ENCODE measurements at regions not wholly inside any gene's neighbourhood (a gene's known extent, or its start where the extent isn't known, plus 50 kb on each side); places are given as distances from the start of the nearest gene placed in this dataset.
"Not testable (repeated sequence)": the region's sequence is repeated elsewhere in the genome, so short reads cannot be mapped to it uniquely, and the experiment has no call there.

DNA sequence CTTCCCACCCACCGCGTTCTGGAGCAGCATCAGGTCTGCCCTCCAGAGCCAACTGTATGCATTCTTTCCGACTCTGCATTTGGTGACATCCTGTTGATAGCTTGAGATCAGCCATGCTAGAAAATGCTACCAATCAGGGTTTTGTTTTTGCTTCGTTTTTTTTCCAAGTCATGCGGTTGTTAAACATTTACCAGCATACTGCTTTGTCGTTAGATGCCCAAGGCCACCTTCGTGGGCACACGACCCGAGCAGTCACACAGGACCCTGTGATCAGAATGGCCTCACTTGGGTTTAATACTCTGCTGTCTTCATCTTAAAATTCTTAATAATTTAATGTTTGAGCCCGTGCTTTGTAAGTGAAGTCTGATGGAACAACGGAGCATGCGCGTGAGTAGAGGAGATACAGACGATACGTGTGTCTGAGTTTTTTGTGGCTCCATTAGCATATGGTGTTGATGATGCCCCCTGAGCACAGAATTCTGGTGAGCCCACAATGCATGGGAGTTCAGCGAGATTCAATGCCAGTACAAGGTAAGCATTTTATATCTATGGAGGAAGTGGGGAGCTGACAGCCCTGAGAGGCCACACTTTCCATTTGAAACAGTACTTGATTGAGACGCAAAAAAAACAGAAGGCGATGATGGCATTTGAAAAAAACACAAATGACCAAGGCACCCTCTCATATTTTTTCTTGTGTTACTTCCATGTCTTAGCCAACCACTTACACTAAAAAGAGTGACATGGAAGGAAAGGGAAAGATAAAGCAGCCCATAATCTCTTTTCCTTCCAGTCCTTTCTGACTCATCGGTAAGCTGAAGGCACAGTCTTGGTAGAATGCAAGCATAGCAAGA, 323.6 kb downstream of the BCOR start:
- no peak for DNase-seq (ENCODE audit: low read depth in 2 of 2, low spot score in 1 of 2)

GRCh38 chrX:39774774-39775328, 322.9 kb downstream of the BCOR start:
- no peak for DNase-seq (ENCODE audit: low read depth in 2 of 2, low spot score in 1 of 2)

DNA sequence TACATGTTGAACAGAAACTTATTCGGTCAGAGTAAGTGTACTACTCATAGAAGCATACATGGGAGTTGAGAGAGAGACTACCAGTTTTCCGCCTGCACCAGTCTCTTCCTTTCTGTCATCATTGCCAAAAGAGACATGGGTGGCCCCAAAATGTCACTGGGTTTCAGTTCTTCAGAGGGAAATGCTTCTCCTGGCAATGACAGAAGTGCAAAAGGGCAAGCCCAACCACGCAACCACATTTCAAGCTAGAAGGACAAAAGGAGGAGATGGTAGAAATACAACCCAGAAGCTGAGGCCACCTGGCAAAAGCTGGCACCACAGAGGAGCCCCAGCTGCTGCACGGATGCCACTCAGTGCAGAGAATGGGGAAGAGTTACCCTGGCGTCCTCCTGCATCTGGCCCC, 320.1 kb downstream of the BCOR start:
- no peak for DNase-seq (ENCODE audit: low read depth in 2 of 2, low spot score in 1 of 2)

GRCh38 chrX:39779952-39780783, 317.6 kb downstream of the BCOR start:
- no peak for DNase-seq (ENCODE audit: low read depth in 2 of 2, low spot score in 1 of 2)

DNA sequence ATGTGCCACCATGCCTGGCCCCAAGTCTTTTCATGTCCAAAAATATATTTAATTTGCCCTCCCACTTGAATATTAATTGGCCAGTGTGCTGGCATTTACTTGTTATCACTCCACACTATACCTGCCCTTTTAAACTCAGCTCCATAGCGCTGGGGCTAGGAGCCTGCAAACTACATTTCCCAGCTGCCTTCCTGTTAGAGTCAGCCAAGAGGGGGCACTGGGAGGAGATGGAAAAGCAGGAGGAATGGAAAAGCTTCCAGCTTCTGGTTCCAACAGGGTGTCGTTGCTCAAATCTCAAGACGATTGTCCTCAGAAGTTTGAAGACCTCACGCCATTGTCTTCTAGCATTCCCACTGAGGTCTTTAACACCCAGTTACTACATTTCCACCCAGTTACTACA, 315.5 kb downstream of the BCOR start:
- no peak for DNase-seq (ENCODE audit: low read depth in 2 of 2, low spot score in 1 of 2)

DNA sequence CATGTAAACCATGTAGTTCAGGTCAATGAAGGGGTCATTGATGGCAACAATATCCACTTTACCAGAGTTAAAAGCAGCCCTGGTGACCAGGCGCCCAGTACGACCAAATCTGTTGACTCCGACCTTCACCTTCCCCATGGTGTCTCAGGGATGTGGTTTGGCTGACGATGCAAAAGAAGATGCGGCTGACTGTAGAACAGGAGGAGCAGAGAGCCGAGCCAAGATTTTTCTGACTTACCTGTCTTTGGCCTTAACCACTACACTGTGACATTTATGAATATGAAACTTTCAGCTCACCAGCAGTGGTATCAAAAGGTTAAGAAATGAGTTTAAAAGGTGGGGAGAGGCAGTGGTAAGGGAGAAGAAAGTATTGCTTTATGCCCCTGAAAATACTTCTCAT, 309.8 kb downstream of the BCOR start:
- DNase-seq (ENCODE audit: low read depth in 2 of 2, low spot score in 1 of 2), result no peak

DNA sequence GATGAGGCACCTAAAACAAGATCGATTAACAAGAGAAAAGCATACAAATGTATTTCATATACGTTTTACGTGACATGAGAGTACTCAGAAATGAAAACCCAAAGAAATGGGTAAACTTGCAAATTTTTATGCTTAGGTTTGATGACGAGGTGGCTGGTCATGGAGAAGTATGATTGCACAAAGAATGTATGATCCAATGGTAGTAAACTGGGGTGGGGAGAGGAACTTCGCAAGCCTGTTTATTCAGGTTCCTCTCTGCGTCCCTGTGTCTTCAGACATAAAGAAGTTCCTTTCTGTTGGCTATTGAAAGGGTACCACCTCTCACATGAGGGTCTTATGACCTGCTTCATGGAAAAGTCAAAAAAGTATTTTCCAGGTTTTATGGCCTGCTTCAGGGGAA, 309.2 kb downstream of the BCOR start:
- no peak for DNase-seq (ENCODE audit: low read depth in 2 of 2, low spot score in 1 of 2)

DNA sequence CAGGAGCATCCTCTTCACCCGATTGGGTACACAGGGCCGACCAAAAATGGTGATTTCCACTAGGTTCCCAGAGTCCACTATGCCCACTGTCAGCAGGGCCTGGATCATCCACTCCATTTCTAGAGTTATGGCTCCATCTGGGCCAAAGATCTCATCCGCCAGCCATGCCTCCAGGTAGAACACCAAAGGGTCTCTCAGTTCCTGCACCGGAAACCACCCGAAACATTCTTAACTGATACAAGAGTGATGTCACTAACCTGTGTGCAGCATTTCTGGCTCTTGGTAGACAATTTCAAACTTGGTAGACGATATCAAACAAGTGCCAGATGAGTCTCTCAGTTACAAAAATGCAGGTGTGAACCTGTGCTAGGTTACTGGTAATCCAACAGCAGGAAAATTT, 306.1 kb downstream of the BCOR start:
- no peak for DNase-seq (ENCODE audit: low read depth in 2 of 2, low spot score in 1 of 2)

- DNase-seq (ENCODE audit: low read depth in 2 of 2, low spot score in 1 of 2), result no peak
Observed at GRCh38 chrX:39795605-39796004, 302.2 kb downstream of the BCOR start.

DNA sequence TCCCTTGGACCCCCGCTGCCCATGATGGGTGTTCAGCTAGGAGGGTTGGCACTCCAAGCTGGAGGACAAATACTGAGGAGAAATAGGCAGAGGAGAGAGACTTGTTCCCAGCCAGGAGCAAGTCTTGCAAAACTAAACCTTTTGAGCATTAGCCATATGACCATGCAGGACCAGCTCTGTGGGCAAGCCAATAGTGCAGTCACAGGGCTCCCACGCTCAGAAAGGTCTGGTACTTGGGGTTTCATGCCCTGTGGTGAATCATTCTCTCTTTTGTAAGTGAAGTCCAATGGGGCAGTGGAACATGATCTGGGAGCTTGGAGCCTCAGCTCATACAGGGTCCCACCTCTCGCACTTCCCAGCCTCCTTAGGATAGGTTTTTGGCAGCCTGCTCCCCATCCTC, 300.9 kb downstream of the BCOR start:
- DNase-seq (ENCODE audit: low read depth in 2 of 2, low spot score in 1 of 2), result no peak

GRCh38 chrX:39798488-39798887, 299.3 kb downstream of the BCOR start:
- not testable (repeated sequence) for DNase-seq (ENCODE audit: low read depth in 2 of 2, low spot score in 1 of 2)

DNA sequence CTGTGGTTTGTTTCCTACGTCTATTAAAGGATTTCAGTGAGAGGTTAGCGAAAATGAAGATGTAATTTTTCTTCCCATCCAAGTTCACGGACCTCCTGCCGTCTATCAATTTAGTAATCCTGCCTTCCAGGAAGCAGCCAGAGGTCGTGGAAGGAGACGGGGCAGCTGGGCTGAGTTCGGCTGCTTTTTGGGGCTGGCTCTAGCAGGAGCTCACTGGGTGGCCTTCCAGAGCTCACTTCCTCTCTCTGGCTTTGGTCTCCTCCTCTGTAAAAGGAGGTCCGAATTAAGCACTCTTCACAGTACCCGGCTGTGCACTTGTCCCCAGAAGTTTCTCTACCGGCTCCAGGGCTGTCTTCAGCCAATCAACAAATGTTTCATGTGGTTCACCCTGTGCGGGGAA, 295.4 kb downstream of the BCOR start:
- no peak for DNase-seq (ENCODE audit: low read depth in 2 of 2, low spot score in 1 of 2)

DNA sequence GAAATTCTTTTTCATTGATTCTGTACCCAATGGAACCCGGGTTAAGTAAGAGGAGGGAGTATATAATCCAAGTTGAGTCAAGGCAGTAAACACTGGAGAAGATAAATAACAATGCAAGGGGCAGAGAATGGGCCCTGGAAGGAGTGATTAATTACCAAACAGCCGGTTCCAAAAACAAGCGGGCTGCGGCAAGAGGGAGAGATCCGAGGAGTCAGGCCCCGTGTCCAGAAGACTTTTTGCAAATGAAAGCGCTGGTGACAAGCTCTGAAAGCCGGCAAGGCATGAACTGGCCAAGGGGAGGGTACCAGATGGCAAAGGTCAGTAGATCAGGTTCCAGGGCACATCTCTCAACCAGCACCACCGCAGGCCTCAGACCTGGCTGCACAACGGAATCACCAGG, 294.9 kb downstream of the BCOR start:
- DNase-seq (ENCODE audit: low read depth in 2 of 2, low spot score in 1 of 2), result no peak

- no peak for DNase-seq (ENCODE audit: low read depth in 2 of 2, low spot score in 1 of 2)
Observed at GRCh38 chrX:39805022-39805421, 292.7 kb downstream of the BCOR start.

DNA sequence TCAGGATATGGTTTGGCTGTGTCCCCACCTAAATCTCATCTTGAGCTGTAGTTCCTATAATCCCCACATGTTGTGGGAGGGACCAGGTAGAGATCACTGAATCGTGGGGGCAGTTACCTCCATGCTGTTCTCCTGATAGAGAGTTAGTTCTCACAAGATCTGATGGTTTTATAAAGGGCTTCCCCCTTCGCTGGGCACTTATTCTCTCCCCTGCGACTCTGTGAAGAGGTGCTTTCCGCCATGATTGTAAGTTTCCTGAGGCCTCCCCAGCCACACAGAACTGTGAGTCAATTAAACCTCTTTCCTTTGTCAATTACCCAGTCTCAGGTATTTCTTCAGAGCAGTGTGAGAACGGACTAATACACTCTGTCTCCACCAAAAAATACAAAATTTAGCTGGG, 291.9 kb downstream of the BCOR start:
- DNase-seq (ENCODE audit: low read depth in 2 of 2, low spot score in 1 of 2), result no peak

- no peak for DNase-seq (ENCODE audit: low read depth in 2 of 2, low spot score in 1 of 2)
Observed at GRCh38 chrX:39808471-39808917, 289.3 kb downstream of the BCOR start.

GRCh38 chrX:39809331-39809730, 288.4 kb downstream of the BCOR start:
- no peak for DNase-seq (ENCODE audit: low read depth in 2 of 2, low spot score in 1 of 2)

GRCh38 chrX:39810901-39811300, 286.9 kb downstream of the BCOR start:
- no peak for DNase-seq (ENCODE audit: low read depth in 2 of 2, low spot score in 1 of 2)

DNA sequence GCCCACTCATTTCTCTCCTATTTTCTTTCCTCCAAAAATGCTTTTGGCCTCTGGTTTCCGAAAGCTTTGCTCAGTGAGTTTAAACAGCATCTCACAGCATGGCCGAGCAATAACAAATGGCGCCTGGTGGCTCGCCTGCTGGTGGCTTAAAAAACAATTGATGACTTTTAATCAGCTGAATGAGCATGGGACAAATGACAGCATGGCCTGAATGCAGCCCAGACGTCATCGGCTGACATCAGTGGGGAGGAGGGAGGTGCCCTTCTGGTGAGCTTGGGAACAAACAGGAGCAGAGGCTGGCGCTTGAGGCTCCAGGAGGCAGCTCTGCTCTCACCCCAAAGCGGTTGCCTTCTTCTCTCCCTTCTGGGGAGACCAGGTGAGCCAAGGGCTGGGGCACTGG, 286.4 kb downstream of the BCOR start:
- DNase-seq (ENCODE audit: low read depth in 2 of 2, low spot score in 1 of 2), result no peak

DNA sequence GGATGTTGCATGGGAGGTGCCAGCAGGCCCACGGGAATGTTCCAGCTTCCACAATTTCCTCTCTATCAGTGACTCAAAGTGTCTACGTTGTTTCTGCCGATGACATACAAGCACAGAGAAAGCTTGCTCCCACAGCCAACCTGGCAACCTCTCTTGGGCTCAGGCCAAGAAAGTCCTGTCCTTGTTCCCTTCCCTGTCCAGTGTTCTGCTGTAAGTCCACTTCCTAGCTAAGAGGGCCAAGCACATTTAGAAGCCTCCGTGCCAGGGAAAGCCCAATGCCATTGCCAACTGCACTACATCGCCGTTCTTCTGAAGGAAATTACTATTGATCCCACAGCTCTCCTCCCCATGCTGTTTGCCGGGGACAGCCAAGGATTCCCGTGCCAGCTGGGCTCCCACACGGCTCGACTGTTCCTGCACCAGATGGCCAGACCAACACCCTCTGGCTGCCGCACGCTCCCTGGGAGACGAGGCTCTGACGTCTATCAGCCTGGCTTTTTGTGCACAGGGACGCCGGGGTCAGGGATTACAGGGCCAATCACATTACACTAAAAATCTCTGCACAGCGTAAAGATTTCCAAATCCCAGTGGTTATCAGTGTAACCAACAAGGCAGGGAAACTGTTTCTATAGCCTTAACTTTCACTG, 284.0 kb downstream of the BCOR start:
- DNase-seq (ENCODE audit: low read depth in 2 of 2, low spot score in 1 of 2), result no peak

GRCh38 chrX:39814391-39814790, 283.4 kb downstream of the BCOR start:
- DNase-seq (ENCODE audit: low read depth in 2 of 2, low spot score in 1 of 2), result no peak

- DNase-seq (ENCODE audit: low read depth in 2 of 2, low spot score in 1 of 2), result no peak
Observed at GRCh38 chrX:39815631-39816030, 282.1 kb downstream of the BCOR start.
